Fibroblast of lung (primary cell): ENCODE measurements at regions not wholly inside any gene's neighbourhood (a gene's known extent, or its start where the extent isn't known, plus 50 kb on each side); places are given as distances from the start of the nearest gene placed in this dataset.

Experiments used
- DNase-seq, 2 donors: peaks; one replicate each; pipeline versions ENCODE4 v3.0.0 to v3.0.0-alpha.2; 2010; ENCODE audit warnings: low read depth in 2 of 2
- H2AFZ ChIP-seq: 2 replicates; pipeline ENCODE4 v1.5.1; 2012; ENCODE audit warnings: low read length, control low read depth, inconsistent platforms
- H3K27ac ChIP-seq: 2 replicates; pipeline ENCODE4 v1.5.1; 2011; ENCODE audit warnings: low read length, control low read depth; ENCODE audit not compliant: insufficient read depth
- H3K27me3 ChIP-seq: 2 replicates; pipeline ENCODE4 v1.5.1; 2011; ENCODE audit warnings: mild to moderate bottlenecking, low read length; ENCODE audit not compliant: control insufficient read depth, insufficient read depth
- H3K36me3 ChIP-seq: 2 replicates; pipeline ENCODE4 v1.5.1; 2011; ENCODE audit warnings: low read length; ENCODE audit not compliant: control insufficient read depth, insufficient read depth
- H3K4me1 ChIP-seq: 2 replicates; pipeline ENCODE4 v1.5.1; 2011; ENCODE audit warnings: low read length; ENCODE audit not compliant: control insufficient read depth, insufficient read depth; ENCODE audit errors: extremely low read depth
- H3K4me2 ChIP-seq: 2 replicates; pipeline ENCODE4 v1.5.1; 2011; ENCODE audit warnings: low read length, control low read depth; ENCODE audit not compliant: insufficient read depth; ENCODE audit errors: extremely low read depth
- H3K4me3 ChIP-seq, 4 experiments: fragments of 200-600 bp in 1 of 4; sonication (generic) in 1 of 4; replicated peaks in 1 of 4; 2 replicates each; pipeline ENCODE4 v1.5.1; 2011 to 2016; ENCODE audit warnings: low read length in 4 of 4, low read depth in 3 of 4, mild to moderate bottlenecking in 3 of 4, control low read depth in 2 of 4, inconsistent platforms in 1 of 4, mixed read lengths in 1 of 4; ENCODE audit not compliant: insufficient read depth in 1 of 4; ENCODE audit errors: control extremely low read depth in 1 of 4
- H3K79me2 ChIP-seq: 2 replicates; pipeline ENCODE4 v1.5.1; 2012; ENCODE audit warnings: mild to moderate bottlenecking, low read length, inconsistent platforms; ENCODE audit not compliant: control insufficient read depth, insufficient read depth
- H3K9ac ChIP-seq: 2 replicates; pipeline ENCODE4 v1.5.1; 2011; ENCODE audit warnings: mild to moderate bottlenecking, low read length, control low read depth; ENCODE audit not compliant: insufficient read depth
- H3K9me3 ChIP-seq: 2 replicates; pipeline ENCODE4 v1.5.1; 2012; ENCODE audit warnings: low read depth, low read length; ENCODE audit not compliant: control insufficient read depth, insufficient read depth
- H4K20me1 ChIP-seq: 2 replicates; pipeline ENCODE4 v1.5.1; 2011; ENCODE audit warnings: low read length; ENCODE audit not compliant: control insufficient read depth, insufficient read depth; ENCODE audit errors: extremely low read depth
- EZH2 ChIP-seq: IDR thresholded peaks from 2 replicates; pipeline ENCODE4 v1.5.1; 2012; ENCODE audit warnings: low read length, control low read depth, mild to moderate bottlenecking; ENCODE audit errors: missing control alignments
- TF ChIP-seq, protein P1 (sequence below), 2 donors: IDR thresholded peaks in 1 of 2; conservative IDR thresholded peaks in 1 of 2; 1 replicate in 1 of 2; 2 replicates in 1 of 2; pipeline ENCODE4 v1.5.1; 2011 to 2012; ENCODE audit warnings: low read length in 2 of 2, control low read depth in 1 of 2, inconsistent platforms in 1 of 2, low read depth in 1 of 2, mild to moderate bottlenecking in 1 of 2

DNA sequence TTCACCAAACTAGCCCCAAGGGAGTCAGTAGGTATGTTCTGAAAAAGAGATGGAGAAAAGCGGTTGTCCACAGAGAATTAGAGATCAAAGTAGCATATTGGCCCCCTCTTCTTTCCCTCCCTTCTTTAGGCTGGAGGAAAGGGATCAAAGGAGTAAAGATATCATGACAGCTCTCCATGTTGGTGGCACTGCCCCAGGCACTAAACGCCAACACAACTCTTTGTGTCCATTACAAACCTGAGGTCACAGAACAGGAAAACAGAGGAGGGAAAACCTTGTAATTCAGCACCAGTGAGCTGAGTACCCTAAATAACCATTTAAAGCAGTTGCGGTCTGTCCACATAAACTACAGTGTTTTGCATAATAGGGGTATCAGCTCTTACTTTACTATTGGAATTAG, 113.0 kb upstream of the TFAP2D start:
- H3K9ac ChIP-seq = no peak overlapping the region
- H3K79me2 ChIP-seq = no peaks in the 10 kb centered on the region
- no peaks in the 10 kb centered on the region for H3K27me3 ChIP-seq
- no peaks in the 10 kb centered on the region for H3K9me3 ChIP-seq
- H3K36me3 ChIP-seq = no peaks in the 10 kb centered on the region
- TF ChIP-seq EZH2 = no peak
- TF ChIP-seq, protein P1, sequence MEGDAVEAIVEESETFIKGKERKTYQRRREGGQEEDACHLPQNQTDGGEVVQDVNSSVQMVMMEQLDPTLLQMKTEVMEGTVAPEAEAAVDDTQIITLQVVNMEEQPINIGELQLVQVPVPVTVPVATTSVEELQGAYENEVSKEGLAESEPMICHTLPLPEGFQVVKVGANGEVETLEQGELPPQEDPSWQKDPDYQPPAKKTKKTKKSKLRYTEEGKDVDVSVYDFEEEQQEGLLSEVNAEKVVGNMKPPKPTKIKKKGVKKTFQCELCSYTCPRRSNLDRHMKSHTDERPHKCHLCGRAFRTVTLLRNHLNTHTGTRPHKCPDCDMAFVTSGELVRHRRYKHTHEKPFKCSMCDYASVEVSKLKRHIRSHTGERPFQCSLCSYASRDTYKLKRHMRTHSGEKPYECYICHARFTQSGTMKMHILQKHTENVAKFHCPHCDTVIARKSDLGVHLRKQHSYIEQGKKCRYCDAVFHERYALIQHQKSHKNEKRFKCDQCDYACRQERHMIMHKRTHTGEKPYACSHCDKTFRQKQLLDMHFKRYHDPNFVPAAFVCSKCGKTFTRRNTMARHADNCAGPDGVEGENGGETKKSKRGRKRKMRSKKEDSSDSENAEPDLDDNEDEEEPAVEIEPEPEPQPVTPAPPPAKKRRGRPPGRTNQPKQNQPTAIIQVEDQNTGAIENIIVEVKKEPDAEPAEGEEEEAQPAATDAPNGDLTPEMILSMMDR (conservative IDR thresholded peaks at IDR 0.05 in 1 of 2, IDR thresholded peaks at IDR 0.05 in 1 of 2; ENCODE audit: low read depth in 1 of 2, low read length in 2 of 2) = no peak
- no peak overlapping the region for H3K27ac ChIP-seq
- H4K20me1 ChIP-seq = no peaks in the 10 kb centered on the region
- no peak overlapping the region for H3K4me3 ChIP-seq
- no peaks in the 10 kb centered on the region for H3K4me1 ChIP-seq
- no peak overlapping the region for H2AFZ ChIP-seq
- no peak overlapping the region for H3K4me2 ChIP-seq
- no peak for DNase-seq

DNA sequence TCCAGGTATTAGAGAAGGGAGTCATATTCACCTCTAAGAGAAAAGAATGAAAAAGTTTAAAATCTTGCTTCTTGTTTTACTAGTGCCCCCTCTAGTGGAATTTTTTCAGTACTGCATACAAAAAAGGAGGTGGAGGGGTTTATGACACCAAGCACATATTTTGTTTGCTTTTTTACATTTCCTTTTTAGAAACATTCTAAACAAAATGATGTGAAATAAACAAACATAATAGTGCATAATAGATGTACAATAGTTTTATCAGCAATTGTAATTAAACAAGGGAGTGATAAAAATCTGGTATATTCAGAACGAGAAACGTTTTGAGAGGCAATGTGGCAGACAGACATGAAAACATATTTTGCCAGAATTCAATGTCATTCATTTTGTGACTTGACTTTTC, 111.0 kb upstream of the TFAP2D start:
- H3K9ac ChIP-seq = no peak overlapping the region
- TF ChIP-seq EZH2 = no peak
- TF ChIP-seq, protein P1 (conservative IDR thresholded peaks at IDR 0.05 in 1 of 2, IDR thresholded peaks at IDR 0.05 in 1 of 2; ENCODE audit: low read depth in 1 of 2, low read length in 2 of 2) = peak; percentile 49 to 66
- DNase-seq = peak; percentile 2 to 51

DNA sequence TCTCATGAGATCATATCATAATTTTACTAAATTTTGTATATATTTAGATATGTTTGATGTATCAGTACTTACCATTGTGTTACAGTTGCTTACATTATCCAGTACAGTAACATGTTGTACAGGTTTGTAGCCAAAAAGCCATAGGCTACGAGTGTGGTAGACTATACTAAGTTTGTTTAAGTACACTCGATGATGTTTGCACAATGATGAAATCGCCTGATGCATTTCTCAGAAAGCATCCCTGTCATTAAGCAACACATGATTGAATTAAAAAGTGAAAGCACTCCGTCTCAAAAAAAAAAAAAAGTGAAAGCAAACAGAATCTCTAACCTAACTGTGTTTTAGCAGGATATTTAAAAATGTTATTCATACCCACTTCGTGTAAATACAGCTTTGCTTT, 104.9 kb upstream of the TFAP2D start:
- DNase-seq = no peak
- no peak for TF ChIP-seq EZH2
- TF ChIP-seq, protein P1 (conservative IDR thresholded peaks at IDR 0.05 in 1 of 2, IDR thresholded peaks at IDR 0.05 in 1 of 2; ENCODE audit: low read depth in 1 of 2, low read length in 2 of 2) = no peak

More for the DNA sequence above, 111.0 kb upstream of the TFAP2D start:
- no peaks in the 10 kb centered on the region for H3K4me1 ChIP-seq
- H3K27ac ChIP-seq = no peak overlapping the region
- H3K27me3 ChIP-seq = no peaks in the 10 kb centered on the region
- H3K4me2 ChIP-seq = no peak overlapping the region
- H3K9me3 ChIP-seq = no peaks in the 10 kb centered on the region
- no peak overlapping the region for H3K4me3 ChIP-seq
- no peaks in the 10 kb centered on the region for H4K20me1 ChIP-seq
- no peaks in the 10 kb centered on the region for H3K36me3 ChIP-seq
- no peaks in the 10 kb centered on the region for H3K79me2 ChIP-seq
- no peak overlapping the region for H2AFZ ChIP-seq

More for the DNA sequence above, 104.9 kb upstream of the TFAP2D start:
- Histone ChIP-seq H3K27me3 (no peaks in the 10 kb centered on the region), H3K9ac (no peak overlapping the region), H3K4me3 (no peak overlapping the region), H3K4me1 (no peaks in the 10 kb centered on the region), H2AFZ (no peak overlapping the region), H4K20me1 (no peaks in the 10 kb centered on the region), H3K9me3 (no peaks in the 10 kb centered on the region), H3K4me2 (no peak overlapping the region), H3K36me3 (no peaks in the 10 kb centered on the region), H3K79me2 (no peaks in the 10 kb centered on the region), H3K27ac (no peak overlapping the region)
